Chondrocyte (in vitro differentiated cells): ENCODE measurements at regions not wholly inside any gene's neighbourhood (a gene's known extent, or its start where the extent isn't known, plus 50 kb on each side); places are given as distances from the start of the nearest gene placed in this dataset.

Source experiments
- DNase-seq: peaks from one replicate; pipeline ENCODE4 v3.0.0; 2021; ENCODE audit warnings: mixed read lengths, low spot score
- H3K27ac Mint-ChIP-seq: one replicate; pipeline ENCODE4 v1.8.0; 2021; ENCODE audit warnings: mild to moderate bottlenecking, moderate library complexity, mixed read lengths; ENCODE audit not compliant: unreplicated experiment
- H3K27me3 Mint-ChIP-seq: 2 replicates; pipeline ENCODE4 v1.8.0; 2021; ENCODE audit warnings: low read depth, mixed read lengths
- H3K36me3 Mint-ChIP-seq: 2 replicates; pipeline ENCODE4 v1.8.0; 2021; ENCODE audit warnings: low read depth, mixed read lengths
- H3K4me1 Mint-ChIP-seq: 2 replicates; pipeline ENCODE4 v1.8.0; 2021; ENCODE audit warnings: low read depth, mild to moderate bottlenecking, mixed read lengths
- H3K4me3 Mint-ChIP-seq: one replicate; pipeline ENCODE4 v1.8.0; 2021; ENCODE audit warnings: mild to moderate bottlenecking, moderate library complexity, mixed read lengths; ENCODE audit not compliant: unreplicated experiment
- H3K9me3 Mint-ChIP-seq: 2 replicates; pipeline ENCODE4 v1.8.0; 2021; ENCODE audit warnings: low read depth, mixed read lengths
- CTCF ChIP-seq: fragments of 200-600 bp; sonication (generic); IDR thresholded peaks from 2 replicates; pipeline ENCODE4 v1.5.0; 2021; ENCODE audit warnings: antibody characterized with exemption, mild to moderate bottlenecking, moderate library complexity

- no peak overlapping the region for H3K4me3 Mint-ChIP-seq
These were observed 271.5 kb upstream of the JARID2 start for GRCh38 chr6:14974372-14974771.

GRCh38 chr6:14974792-14975470 lies 270.9 kb upstream of the JARID2 start:
- no peak overlapping the region for H3K4me3 Mint-ChIP-seq
- H3K27ac Mint-ChIP-seq = no peak overlapping the region
- no peaks in the 10 kb centered on the region for H3K36me3 Mint-ChIP-seq
- DNase-seq = no peak
- H3K4me1 Mint-ChIP-seq = no peaks in the 10 kb centered on the region
- no peak for TF ChIP-seq CTCF
- H3K27me3 Mint-ChIP-seq = no peaks in the 10 kb centered on the region
- no peaks in the 10 kb centered on the region for H3K9me3 Mint-ChIP-seq

More at GRCh38 chr6:14974372-14974771, 271.5 kb upstream of the JARID2 start:
- no peaks in the 10 kb centered on the region for H3K4me1 Mint-ChIP-seq
- peaks cover 3% of the 10 kb centered on the region for H3K9me3 Mint-ChIP-seq
- DNase-seq = no peak
- no peaks in the 10 kb centered on the region for H3K27me3 Mint-ChIP-seq
- H3K36me3 Mint-ChIP-seq = no peaks in the 10 kb centered on the region
- TF ChIP-seq CTCF = no peak
- no peak overlapping the region for H3K27ac Mint-ChIP-seq

GRCh38 chr6:14975471-14975817 lies 270.4 kb upstream of the JARID2 start:
- Mint-ChIP-seq H3K4me3 (no peak overlapping the region), H3K9me3 (no peaks in the 10 kb centered on the region), H3K27ac (no peak overlapping the region), H3K36me3 (no peaks in the 10 kb centered on the region), H3K4me1 (no peaks in the 10 kb centered on the region), H3K27me3 (peaks cover under 1% of the 10 kb centered on the region)
- no peak for DNase-seq
- TF ChIP-seq CTCF = no peak

- Mint-ChIP-seq H3K9me3 (no peaks in the 10 kb centered on the region), H3K4me1 (no peaks in the 10 kb centered on the region), H3K4me3 (no peak overlapping the region), H3K27me3 (peaks cover 8% of the 10 kb centered on the region), H3K36me3 (no peaks in the 10 kb centered on the region), H3K27ac (no peak overlapping the region)
- TF ChIP-seq CTCF = no peak
- no peak for DNase-seq
These were observed 268.0 kb upstream of the JARID2 start for GRCh38 chr6:14977747-14978382.

GRCh38 chr6:14981960-14982359 lies 263.9 kb upstream of the JARID2 start:
- DNase-seq = no peak
- no peaks in the 10 kb centered on the region for H3K9me3 Mint-ChIP-seq
- H3K36me3 Mint-ChIP-seq = no peaks in the 10 kb centered on the region
- no peak overlapping the region for H3K27ac Mint-ChIP-seq
- H3K4me1 Mint-ChIP-seq = no peaks in the 10 kb centered on the region
- H3K27me3 Mint-ChIP-seq = peaks cover 16% of the 10 kb centered on the region
- no peak for TF ChIP-seq CTCF
- H3K4me3 Mint-ChIP-seq = no peak overlapping the region
